GM21825 (cell line): ENCODE measurements at regions not wholly inside any gene's neighbourhood (a gene's known extent, or its start where the extent isn't known, plus 50 kb on each side); places are given as distances from the start of the nearest gene placed in this dataset.

Experiments used
- ATAC-seq: cut with Tn5 transposase; IDR thresholded peaks from one replicate; pipeline ENCODE4 v1.9.1; 2021; ENCODE audit warnings: mild to moderate bottlenecking, moderate library complexity; ENCODE audit not compliant: unreplicated experiment

- no peak for ATAC-seq
These were observed 60.1 kb upstream of the TRABD2B start for GRCh38 chr1:48057249-48057648.

GRCh38 chr1:48055876-48056764 lies 58.9 kb upstream of the TRABD2B start:
- no peak for ATAC-seq

- no peak for ATAC-seq
These were observed 57.0 kb upstream of the TRABD2B start for GRCh38 chr1:48054232-48054631.

GRCh38 chr1:48052923-48053291 lies 55.7 kb upstream of the TRABD2B start:
- no peak for ATAC-seq

GRCh38 chr1:48051466-48052126 lies 54.4 kb upstream of the TRABD2B start:
- no peak for ATAC-seq

GRCh38 chr1:48049823-48050535 lies 52.8 kb upstream of the TRABD2B start:
- ATAC-seq, result no peak

- ATAC-seq, result no peak
These were observed 51.8 kb upstream of the TRABD2B start for GRCh38 chr1:48048980-48049379.

- ATAC-seq, result no peak
These were observed 50.9 kb upstream of the TRABD2B start for GRCh38 chr1:48048064-48048463.

GRCh38 chr1:48047116-48047515 lies 49.9 kb upstream of the TRABD2B start:
- ATAC-seq, result no peak
